T-helper 2 cell treated with Interferon-gamma antibody and Interleukin-4, amounts not matched to agents 5 μg/mL and 100 μg/mL, for 36 hours (primary cell): ENCODE measurements at regions not wholly inside any gene's neighbourhood (a gene's known extent, or its start where the extent isn't known, plus 50 kb on each side); places are given as distances from the start of the nearest gene placed in this dataset.
A peak's percentile ranks its signal among the peaks of the same experiment; 100 is the strongest.

Experiments
- DNase-seq: peaks from one replicate; pipeline ENCODE4 v3.0.0; 2021; ENCODE audit warnings: low spot score
- H3K27ac Mint-ChIP-seq: one replicate; pipeline ENCODE4 v1.8.0; 2021; ENCODE audit warnings: mild to moderate bottlenecking, mixed read lengths
- H3K27me3 Mint-ChIP-seq: one replicate; pipeline ENCODE4 v1.8.0; 2021; ENCODE audit warnings: low read depth, mixed read lengths
- H3K36me3 Mint-ChIP-seq: one replicate; pipeline ENCODE4 v1.8.0; 2021; ENCODE audit warnings: low read depth, mixed read lengths
- H3K4me1 Mint-ChIP-seq: one replicate; pipeline ENCODE4 v1.8.0; 2021; ENCODE audit warnings: low read depth, mixed read lengths
- H3K4me3 Mint-ChIP-seq: one replicate; pipeline ENCODE4 v1.8.0; 2022; ENCODE audit warnings: mild to moderate bottlenecking, moderate library complexity, mixed read lengths
- H3K9me3 Mint-ChIP-seq: one replicate; pipeline ENCODE4 v1.8.0; 2021; ENCODE audit warnings: mixed read lengths

DNA sequence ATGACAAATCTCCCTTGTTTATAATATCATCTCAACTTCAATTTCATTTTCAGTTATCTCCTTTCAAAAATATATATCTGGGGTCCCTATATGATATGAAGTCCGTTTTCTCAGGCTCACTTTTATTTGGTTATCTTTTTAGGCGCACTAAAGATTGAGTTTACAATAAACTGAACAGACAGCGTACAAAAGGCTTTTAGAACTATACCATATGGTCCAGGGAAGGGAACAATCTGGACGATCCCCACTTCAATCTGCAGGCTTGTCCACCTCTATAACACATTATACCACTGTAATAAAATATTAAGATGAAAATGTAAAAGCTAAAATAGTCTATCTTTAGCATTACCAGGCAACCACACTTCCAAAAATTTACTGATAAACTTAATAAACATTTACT lies 289.9 kb downstream of the ZEB2 start:
- no peaks in the 10 kb centered on the region for H3K9me3 Mint-ChIP-seq
- no peak overlapping the region for H3K4me3 Mint-ChIP-seq
- no peak for DNase-seq
- H3K36me3 Mint-ChIP-seq: peaks cover 19% of the 10 kb centered on the region
- no peak overlapping the region for H3K27ac Mint-ChIP-seq
- H3K27me3 Mint-ChIP-seq: no peaks in the 10 kb centered on the region
- H3K4me1 Mint-ChIP-seq: peaks cover 56% of the 10 kb centered on the region

- Mint-ChIP-seq H3K4me3 (no peak overlapping the region), H3K27me3 (no peaks in the 10 kb centered on the region), H3K27ac (no peak overlapping the region), H3K4me1 (peaks cover 48% of the 10 kb centered on the region), H3K9me3 (no peaks in the 10 kb centered on the region), H3K36me3 (peaks cover 18% of the 10 kb centered on the region)
- DNase-seq: no peak
Measured at GRCh38 chr2:144229296-144229695, 290.6 kb downstream of the ZEB2 start.

- H3K4me1 Mint-ChIP-seq: peaks cover 32% of the 10 kb centered on the region
- no peaks in the 10 kb centered on the region for H3K27me3 Mint-ChIP-seq
- H3K9me3 Mint-ChIP-seq: no peaks in the 10 kb centered on the region
- H3K36me3 Mint-ChIP-seq: peaks cover 18% of the 10 kb centered on the region
- H3K4me3 Mint-ChIP-seq: no peak overlapping the region
- DNase-seq: no peak
- no peak overlapping the region for H3K27ac Mint-ChIP-seq
Measured at GRCh38 chr2:144227427-144228105, 292.4 kb downstream of the ZEB2 start.

- no peak overlapping the region for H3K27ac Mint-ChIP-seq
- H3K9me3 Mint-ChIP-seq: no peaks in the 10 kb centered on the region
Measured at GRCh38 chr2:144225076-144225475, 294.8 kb downstream of the ZEB2 start.

GRCh38 chr2:144224472-144224871 lies 295.4 kb downstream of the ZEB2 start:
- H3K27me3 Mint-ChIP-seq: no peaks in the 10 kb centered on the region
- peaks cover 12% of the 10 kb centered on the region for H3K4me1 Mint-ChIP-seq
- H3K4me3 Mint-ChIP-seq: no peak overlapping the region
- H3K27ac Mint-ChIP-seq: no peak overlapping the region
- peaks cover 15% of the 10 kb centered on the region for H3K36me3 Mint-ChIP-seq
- DNase-seq: no peak
- H3K9me3 Mint-ChIP-seq: no peaks in the 10 kb centered on the region

More at GRCh38 chr2:144225076-144225475, 294.8 kb downstream of the ZEB2 start:
- peaks cover 15% of the 10 kb centered on the region for H3K36me3 Mint-ChIP-seq
- H3K4me3 Mint-ChIP-seq: no peak overlapping the region
- DNase-seq: no peak
- peaks cover 15% of the 10 kb centered on the region for H3K4me1 Mint-ChIP-seq
- no peaks in the 10 kb centered on the region for H3K27me3 Mint-ChIP-seq

DNA sequence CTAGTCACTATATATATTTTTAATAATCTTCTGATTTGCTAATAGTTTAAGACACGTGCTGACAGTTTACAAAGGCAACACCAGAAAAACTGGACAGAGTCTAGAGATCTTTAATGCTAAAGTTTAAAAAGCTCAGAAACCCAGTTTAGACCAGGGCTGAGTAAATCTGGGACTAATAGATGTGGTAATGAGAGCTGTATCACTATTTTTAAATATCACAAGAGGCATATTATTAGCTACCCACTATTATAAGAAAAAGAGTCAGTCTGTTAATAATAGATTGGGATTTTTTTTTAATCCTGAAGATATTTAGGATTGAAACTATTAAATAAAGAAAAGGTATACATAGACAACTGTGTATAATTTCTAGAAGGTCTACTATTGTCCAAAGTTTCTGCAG lies 299.9 kb downstream of the ZEB2 start:
- H3K9me3 Mint-ChIP-seq: no peaks in the 10 kb centered on the region
- H3K4me1 Mint-ChIP-seq: peaks cover 16% of the 10 kb centered on the region
- no peaks in the 10 kb centered on the region for H3K27me3 Mint-ChIP-seq
- H3K27ac Mint-ChIP-seq: no peak overlapping the region
- no peak for DNase-seq
- H3K4me3 Mint-ChIP-seq: no peak overlapping the region
- no peaks in the 10 kb centered on the region for H3K36me3 Mint-ChIP-seq

GRCh38 chr2:144217853-144218633 lies 301.9 kb downstream of the ZEB2 start:
- Mint-ChIP-seq H3K4me3 (no peak overlapping the region), H3K27me3 (no peaks in the 10 kb centered on the region), H3K9me3 (no peaks in the 10 kb centered on the region), H3K4me1 (peaks cover 23% of the 10 kb centered on the region), H3K36me3 (no peaks in the 10 kb centered on the region), H3K27ac (no peak overlapping the region)
- no peak for DNase-seq

DNA sequence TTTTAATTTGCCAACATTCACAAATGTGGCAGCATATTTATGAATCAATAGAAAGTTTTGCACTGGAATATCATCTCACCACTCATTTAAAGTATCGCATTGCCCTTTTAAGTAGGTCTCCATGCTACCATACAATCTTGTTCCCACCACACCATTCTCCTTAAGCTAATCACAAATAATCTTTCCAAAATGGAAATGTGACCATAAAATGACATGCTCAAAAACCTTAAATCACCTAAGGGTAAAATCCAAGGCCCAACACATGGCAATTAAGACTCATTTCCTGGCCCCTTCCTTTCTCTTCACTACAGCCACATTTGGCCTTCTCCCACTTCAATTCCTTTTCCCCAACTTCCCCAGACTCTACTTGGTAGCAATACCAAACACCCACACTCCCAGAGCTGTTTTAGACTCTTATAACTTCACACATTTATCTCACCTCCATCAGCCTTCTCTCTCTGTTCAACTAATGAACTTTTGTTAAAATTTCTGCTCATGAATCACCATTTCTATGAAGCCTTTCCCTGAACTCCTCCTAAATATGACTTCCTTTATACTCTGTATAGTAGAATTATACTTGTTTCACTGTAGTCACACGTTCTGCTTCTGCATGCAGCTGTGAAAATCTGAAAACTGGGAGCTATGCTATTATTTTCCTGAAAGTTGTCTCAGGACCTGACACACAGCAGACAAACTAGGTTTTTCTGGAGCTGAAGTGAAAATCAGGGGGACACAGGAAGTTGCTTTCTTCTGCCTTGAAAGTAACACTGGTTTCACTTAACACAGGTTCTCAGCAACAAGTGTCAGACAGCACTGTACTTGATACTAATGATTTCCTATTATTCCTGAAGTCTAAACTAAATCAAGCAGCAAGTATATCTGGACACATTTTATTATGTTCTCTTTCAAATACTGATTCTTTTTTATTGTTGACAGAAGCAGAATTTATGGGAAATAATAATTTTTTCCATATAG lies 303.9 kb downstream of the ZEB2 start:
- Mint-ChIP-seq H3K4me1 (peaks cover 26% of the 10 kb centered on the region), H3K4me3 (peak overlapping the region; percentile 41), H3K36me3 (no peaks in the 10 kb centered on the region), H3K27ac (peak overlapping the region; percentile 86), H3K27me3 (no peaks in the 10 kb centered on the region), H3K9me3 (no peaks in the 10 kb centered on the region)
- DNase-seq: no peak

DNA sequence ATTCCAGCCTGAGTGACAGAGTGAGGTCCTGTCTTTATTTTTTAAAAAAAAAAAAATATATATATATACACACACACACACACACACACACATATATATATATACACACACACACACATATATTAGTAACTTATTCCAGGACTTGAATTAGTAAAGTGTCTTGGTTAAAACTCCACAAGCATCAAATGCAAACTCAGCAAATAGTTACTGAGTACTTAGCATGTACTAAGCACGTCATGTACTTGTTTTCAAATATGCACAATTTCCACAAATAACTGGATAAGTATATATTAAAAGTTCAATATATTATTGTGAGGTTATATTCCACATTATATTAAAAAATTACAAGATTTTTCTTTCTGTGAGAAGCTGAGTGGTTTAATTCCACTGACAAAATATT lies 304.7 kb downstream of the ZEB2 start:
- Mint-ChIP-seq H3K27ac (no peak overlapping the region), H3K4me1 (peaks cover 29% of the 10 kb centered on the region), H3K4me3 (no peak overlapping the region)

DNA sequence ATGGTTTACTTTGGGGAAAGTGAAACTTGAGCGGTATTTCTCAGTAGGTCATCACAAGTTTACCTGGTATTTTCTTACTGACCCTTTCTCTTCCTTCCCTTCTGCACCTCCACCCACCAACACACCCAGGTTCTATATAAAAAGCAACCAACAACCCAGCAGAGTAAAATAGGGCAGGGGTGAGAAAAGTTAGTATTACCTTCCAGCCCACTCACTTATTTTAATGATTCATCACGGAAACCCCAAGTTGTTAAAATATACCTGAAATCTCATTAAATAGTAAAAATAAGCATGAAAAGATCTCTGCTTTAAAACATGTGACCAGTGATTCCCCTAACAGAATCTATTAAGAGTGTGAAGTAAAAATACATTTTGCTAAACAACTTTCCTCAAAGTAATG lies 306.1 kb downstream of the ZEB2 start:
- H3K27ac Mint-ChIP-seq: no peak overlapping the region

More for the DNA sequence above, 304.7 kb downstream of the ZEB2 start:
- no peaks in the 10 kb centered on the region for H3K27me3 Mint-ChIP-seq
- peaks cover 4% of the 10 kb centered on the region for H3K36me3 Mint-ChIP-seq
- no peaks in the 10 kb centered on the region for H3K9me3 Mint-ChIP-seq
- no peak for DNase-seq

GRCh38 chr2:144211826-144212225 lies 308.1 kb downstream of the ZEB2 start:
- H3K27me3 Mint-ChIP-seq: no peaks in the 10 kb centered on the region
- DNase-seq: no peak
- H3K9me3 Mint-ChIP-seq: peaks cover 4% of the 10 kb centered on the region
- peaks cover 22% of the 10 kb centered on the region for H3K36me3 Mint-ChIP-seq
- H3K4me3 Mint-ChIP-seq: no peak overlapping the region
- H3K27ac Mint-ChIP-seq: no peak overlapping the region
- H3K4me1 Mint-ChIP-seq: peaks cover 27% of the 10 kb centered on the region

More for the DNA sequence above, 306.1 kb downstream of the ZEB2 start:
- Mint-ChIP-seq H3K4me1 (peaks cover 32% of the 10 kb centered on the region), H3K4me3 (peak overlapping the region; percentile 51), H3K9me3 (no peaks in the 10 kb centered on the region), H3K27me3 (no peaks in the 10 kb centered on the region), H3K36me3 (peaks cover 12% of the 10 kb centered on the region)
- DNase-seq: no peak

GRCh38 chr2:144211065-144211464 lies 308.9 kb downstream of the ZEB2 start:
- Mint-ChIP-seq H3K27me3 (no peaks in the 10 kb centered on the region), H3K4me1 (peaks cover 22% of the 10 kb centered on the region), H3K27ac (no peak overlapping the region), H3K9me3 (peaks cover 4% of the 10 kb centered on the region), H3K4me3 (no peak overlapping the region), H3K36me3 (peaks cover 22% of the 10 kb centered on the region)
- no peak for DNase-seq

GRCh38 chr2:144210076-144210475 lies 309.8 kb downstream of the ZEB2 start:
- DNase-seq: no peak
- H3K4me1 Mint-ChIP-seq: peaks cover 17% of the 10 kb centered on the region
- H3K4me3 Mint-ChIP-seq: no peak overlapping the region
- H3K36me3 Mint-ChIP-seq: peaks cover 22% of the 10 kb centered on the region
- H3K27me3 Mint-ChIP-seq: no peaks in the 10 kb centered on the region
- H3K27ac Mint-ChIP-seq: no peak overlapping the region
- peaks cover 4% of the 10 kb centered on the region for H3K9me3 Mint-ChIP-seq
